Activated T-cell treated with anti-CD3 and anti-CD28 coated beads for 48 hours (primary cell): ENCODE measurements at regions not wholly inside any gene's neighbourhood (a gene's known extent, or its start where the extent isn't known, plus 50 kb on each side); places are given as distances from the start of the nearest gene placed in this dataset.

Experiments used
- DNase-seq: peaks from one replicate; pipeline ENCODE4 v3.0.0-alpha.2; 2020; ENCODE audit warnings: low read depth

GRCh38 chr3:72200332-72200731, 415.4 kb upstream of the PROK2 start:
- DNase-seq = no peak

GRCh38 chr3:72199530-72199929, 414.6 kb upstream of the PROK2 start:
- no peak for DNase-seq

GRCh38 chr3:72196377-72196929, 411.5 kb upstream of the PROK2 start:
- DNase-seq = no peak

GRCh38 chr3:72195895-72196294, 410.9 kb upstream of the PROK2 start:
- no peak for DNase-seq

GRCh38 chr3:72194458-72194857, 409.5 kb upstream of the PROK2 start:
- DNase-seq = no peak

GRCh38 chr3:72193771-72194430, 409.0 kb upstream of the PROK2 start:
- no peak for DNase-seq

GRCh38 chr3:72192572-72192971, 407.6 kb upstream of the PROK2 start:
- DNase-seq = no peak

GRCh38 chr3:72191209-72191960, 406.4 kb upstream of the PROK2 start:
- no peak for DNase-seq

- DNase-seq = no peak
These were observed 405.1 kb upstream of the PROK2 start for GRCh38 chr3:72190050-72190449.

- DNase-seq = no peak
These were observed 404.4 kb upstream of the PROK2 start for GRCh38 chr3:72189339-72189738.

GRCh38 chr3:72188536-72188935, 403.6 kb upstream of the PROK2 start:
- no peak for DNase-seq

GRCh38 chr3:72187131-72187530, 402.2 kb upstream of the PROK2 start:
- DNase-seq = no peak

GRCh38 chr3:72186400-72186855, 401.5 kb upstream of the PROK2 start:
- no peak for DNase-seq

GRCh38 chr3:72185549-72186399, 400.8 kb upstream of the PROK2 start:
- peak; percentile 37 for DNase-seq

GRCh38 chr3:72183489-72183888, 398.5 kb upstream of the PROK2 start:
- no peak for DNase-seq

- DNase-seq = no peak
These were observed 397.3 kb upstream of the PROK2 start for GRCh38 chr3:72182206-72182605.

- no peak for DNase-seq
These were observed 396.3 kb upstream of the PROK2 start for GRCh38 chr3:72181251-72181650.

- no peak for DNase-seq
These were observed 395.5 kb upstream of the PROK2 start for GRCh38 chr3:72180405-72180804.

- DNase-seq = no peak
These were observed 394.1 kb upstream of the PROK2 start for GRCh38 chr3:72179107-72179464.

GRCh38 chr3:72178463-72179106, 393.6 kb upstream of the PROK2 start:
- DNase-seq = no peak

- DNase-seq = peak; percentile 12
These were observed 392.4 kb upstream of the PROK2 start for GRCh38 chr3:72177075-72178050.
